ENCODE measurements at regions not wholly inside any gene's neighbourhood (a gene's known extent, or its start where the extent isn't known, plus 50 kb on each side); places are given as distances from the start of the nearest gene placed in this dataset.

GRCh38 chr5:108696951-108697715 is 50.6 kb upstream of the FER start:
- DNase-seq (ENCODE audit: low read depth in 2 of 2): no peak

GRCh38 chr5:108696407-108696806 is 51.3 kb upstream of the FER start:
- no peak for DNase-seq (ENCODE audit: low read depth in 2 of 2)

- no peak for DNase-seq (ENCODE audit: low read depth in 2 of 2)
These were observed 59.2 kb upstream of the FER start for GRCh38 chr5:108688485-108688884.

- no peak for DNase-seq (ENCODE audit: low read depth in 2 of 2)
These were observed 60.0 kb upstream of the FER start for GRCh38 chr5:108687595-108688200.

GRCh38 chr5:108686676-108687075 is 61.0 kb upstream of the FER start:
- no peak for DNase-seq (ENCODE audit: low read depth in 2 of 2)

GRCh38 chr5:108685448-108686216 is 62.1 kb upstream of the FER start:
- DNase-seq (ENCODE audit: low read depth in 2 of 2): peak in 1 of 2 donors; percentile 1

DNA sequence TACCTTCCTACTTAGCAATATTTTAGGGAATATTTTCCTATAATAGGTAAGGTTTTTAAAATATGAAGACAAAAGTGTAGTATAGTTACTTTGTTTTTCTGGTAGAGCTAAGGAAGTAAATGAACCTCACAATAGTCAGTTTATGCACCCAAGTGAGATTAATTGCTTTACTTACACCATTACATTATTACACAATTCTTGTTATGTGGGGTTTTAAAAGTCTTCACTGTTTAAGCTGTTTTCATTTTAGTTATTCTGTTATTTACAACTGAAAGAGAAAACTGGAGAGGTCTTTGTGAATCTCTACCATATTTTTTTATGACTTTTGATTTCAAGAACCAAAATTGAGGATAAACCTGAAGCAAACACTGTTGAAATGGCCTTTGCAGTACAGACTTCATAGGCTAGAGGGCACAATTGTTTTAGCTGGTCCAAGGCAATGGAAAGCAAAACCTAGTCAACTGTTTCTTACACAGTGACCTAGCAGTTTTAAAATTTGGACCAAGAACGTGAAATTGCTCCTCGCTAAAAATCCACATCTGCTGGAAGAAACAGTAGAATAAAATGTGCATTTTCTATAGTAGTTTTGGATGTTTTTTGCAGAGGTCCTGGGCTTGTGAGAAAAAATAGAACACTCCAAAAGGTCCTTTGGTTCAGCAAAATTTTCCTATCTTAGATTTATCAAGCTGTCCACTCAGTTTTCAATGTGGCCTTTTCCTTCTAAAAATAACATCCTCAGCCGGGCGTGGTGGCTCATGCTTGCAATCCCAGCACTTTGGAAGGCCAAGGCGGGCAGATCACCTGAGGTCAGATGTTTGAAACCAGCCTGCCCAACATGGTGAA is 66.4 kb upstream of the FER start:
- peak; percentile 75 to 79 for DNase-seq (ENCODE audit: low read depth in 2 of 2)

DNA sequence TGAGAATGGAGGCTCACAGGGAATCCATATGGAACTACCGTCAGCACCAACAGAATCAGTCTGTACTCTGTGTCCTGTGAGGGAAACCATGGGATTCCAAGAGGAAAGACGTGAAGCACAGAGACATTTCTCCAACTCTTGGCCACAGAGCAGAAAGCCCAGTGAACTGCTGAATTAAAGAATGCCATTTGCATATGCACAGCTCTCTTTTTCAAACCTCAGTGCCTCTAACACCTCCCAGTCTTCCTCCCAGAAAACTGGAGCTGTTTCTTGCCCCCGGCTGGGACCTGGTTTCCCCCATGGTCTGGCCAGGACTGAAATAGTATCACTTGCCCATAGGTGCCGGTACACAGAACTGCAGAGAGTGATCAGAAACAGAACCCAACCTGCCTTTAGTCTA is 69.6 kb upstream of the FER start:
- DNase-seq (ENCODE audit: low read depth in 2 of 2): no peak

DNA sequence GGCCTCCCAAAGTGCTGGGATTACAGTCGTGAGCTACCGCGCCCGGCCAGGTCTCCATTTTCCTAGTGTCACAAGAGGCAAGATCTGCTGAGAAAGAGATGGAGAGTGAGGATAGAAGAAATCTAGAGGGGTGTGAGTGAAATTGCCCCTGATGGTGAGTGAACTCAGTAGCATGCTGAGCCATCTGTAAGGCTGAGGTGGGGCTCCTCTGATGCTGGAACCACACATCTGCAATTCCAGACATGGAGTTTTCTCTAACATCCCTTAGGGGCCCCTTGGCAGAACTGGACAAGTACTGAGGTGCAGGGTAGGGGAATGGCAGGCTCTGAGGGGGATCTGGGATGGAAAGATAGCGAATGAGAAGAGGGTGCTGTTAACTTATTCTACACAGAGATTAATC is 72.0 kb upstream of the FER start:
- no peak for DNase-seq (ENCODE audit: low read depth in 2 of 2)

- DNase-seq (ENCODE audit: low read depth in 2 of 2): no peak
These were observed 75.1 kb upstream of the FER start for GRCh38 chr5:108672639-108673038.

DNA sequence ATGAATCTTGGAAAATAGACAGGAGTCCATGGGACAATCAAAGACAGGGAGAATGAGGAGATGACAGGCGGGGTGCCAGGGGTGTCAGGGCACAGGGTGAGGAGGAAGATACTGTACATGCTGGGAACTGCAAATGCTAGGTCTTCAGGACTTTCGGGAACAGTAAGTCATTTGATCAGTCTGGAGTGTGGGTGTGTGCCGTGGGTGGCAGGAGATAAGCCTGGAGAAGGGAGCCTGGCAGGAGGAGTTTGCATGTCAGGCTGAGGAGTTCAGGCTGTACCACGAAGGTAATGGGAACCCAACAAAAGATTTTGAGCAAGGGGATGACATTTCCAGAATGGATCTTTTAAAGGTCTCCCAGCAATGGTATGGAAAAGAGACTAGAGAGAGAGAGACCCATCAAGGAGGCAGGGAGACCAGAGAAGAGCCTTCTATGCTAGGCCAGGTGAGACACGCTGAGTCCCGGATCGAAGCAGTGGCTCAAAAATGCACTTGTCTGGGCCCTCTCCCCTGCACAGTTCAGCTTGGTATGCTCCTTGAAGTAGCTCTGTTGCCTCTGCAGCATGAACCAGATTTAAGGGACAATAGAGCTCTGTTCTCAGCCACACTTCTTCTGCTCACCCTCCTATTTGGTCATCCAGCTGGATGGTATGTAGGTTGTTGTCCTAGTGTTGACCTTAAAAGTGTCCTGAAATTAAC is 77.0 kb upstream of the FER start:
- DNase-seq (ENCODE audit: low read depth in 2 of 2): no peak

DNA sequence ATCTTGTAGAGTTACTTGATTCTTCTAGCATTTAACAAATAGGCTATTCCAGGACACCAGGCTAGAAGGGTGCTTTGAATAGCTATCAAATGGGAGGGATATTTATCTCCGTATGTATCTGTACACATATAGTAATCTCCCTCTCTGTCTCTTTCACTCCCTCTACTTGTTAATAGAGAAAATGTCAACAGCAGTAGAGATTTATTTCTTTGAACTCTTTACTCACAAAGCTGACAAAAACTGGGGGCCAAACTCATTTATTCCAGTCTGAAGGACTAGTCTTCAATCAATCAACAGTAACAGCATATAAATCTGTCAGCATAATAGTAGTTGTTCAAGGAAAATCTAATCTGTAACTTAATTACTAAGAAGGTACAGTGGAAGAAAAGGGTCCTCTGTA is 78.2 kb upstream of the FER start:
- no peak for DNase-seq (ENCODE audit: low read depth in 2 of 2)

GRCh38 chr5:108661590-108662219 is 86.0 kb upstream of the FER start:
- peak; percentile 26 to 81 for DNase-seq (ENCODE audit: low read depth in 2 of 2)

DNA sequence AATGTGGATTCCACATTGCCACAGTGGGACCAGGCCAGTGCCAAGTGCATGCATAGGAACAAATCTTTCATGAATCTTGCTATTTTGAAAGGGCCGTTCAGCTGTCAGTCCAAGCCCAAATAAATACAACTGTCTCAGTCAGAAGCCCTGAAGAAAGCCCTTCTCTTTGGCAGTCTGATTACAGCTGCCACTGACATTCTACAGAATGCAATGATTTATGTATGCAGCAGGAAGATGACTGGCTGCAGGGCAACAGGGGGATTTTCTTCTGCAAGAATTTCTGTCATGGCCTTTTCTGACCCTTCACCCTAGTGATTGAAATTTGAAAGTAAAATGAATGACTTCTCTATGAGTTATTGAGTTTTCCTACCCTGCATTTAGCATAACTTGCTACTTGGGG is 86.7 kb upstream of the FER start:
- peak in 1 of 2 donors; percentile 63 for DNase-seq (ENCODE audit: low read depth in 2 of 2)

- no peak for DNase-seq (ENCODE audit: low read depth in 2 of 2)
These were observed 87.4 kb upstream of the FER start for GRCh38 chr5:108660291-108660690.

GRCh38 chr5:108659531-108659930 is 88.2 kb upstream of the FER start:
- no peak for DNase-seq (ENCODE audit: low read depth in 2 of 2)

DNA sequence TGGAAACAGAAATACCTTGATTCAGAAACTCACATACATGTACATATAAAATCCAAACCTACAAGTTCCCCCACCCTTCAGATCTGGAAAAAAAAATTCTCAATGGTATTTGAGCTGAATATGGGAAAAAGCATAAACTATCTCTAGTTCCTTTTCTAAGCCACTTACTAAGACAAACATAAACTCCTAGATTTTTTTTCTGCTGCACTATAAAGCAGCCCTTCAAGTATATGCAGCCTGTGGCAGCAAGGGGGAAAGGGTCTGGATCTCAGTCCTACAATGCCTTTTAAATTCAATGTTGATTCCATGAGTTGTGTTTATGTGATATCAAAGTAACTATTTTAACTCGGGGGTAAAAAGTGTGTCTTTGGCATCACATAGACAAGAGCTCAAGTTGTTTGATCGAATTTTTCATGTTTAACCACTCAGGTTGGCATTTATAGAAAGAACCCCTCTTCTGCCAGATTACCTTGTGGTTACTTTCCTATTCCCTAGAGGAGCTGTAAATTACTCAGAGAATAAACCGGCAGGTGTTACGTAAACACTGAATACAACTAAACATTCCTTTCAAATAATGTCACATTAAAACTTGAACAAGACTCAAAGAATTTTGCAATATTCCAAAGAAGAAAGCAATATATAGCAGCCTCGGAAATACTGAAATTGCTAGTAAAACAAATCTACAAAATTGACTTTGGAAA is 91.8 kb upstream of the FER start:
- DNase-seq (ENCODE audit: low read depth in 2 of 2): peak in 1 of 2 donors; percentile 5

DNA sequence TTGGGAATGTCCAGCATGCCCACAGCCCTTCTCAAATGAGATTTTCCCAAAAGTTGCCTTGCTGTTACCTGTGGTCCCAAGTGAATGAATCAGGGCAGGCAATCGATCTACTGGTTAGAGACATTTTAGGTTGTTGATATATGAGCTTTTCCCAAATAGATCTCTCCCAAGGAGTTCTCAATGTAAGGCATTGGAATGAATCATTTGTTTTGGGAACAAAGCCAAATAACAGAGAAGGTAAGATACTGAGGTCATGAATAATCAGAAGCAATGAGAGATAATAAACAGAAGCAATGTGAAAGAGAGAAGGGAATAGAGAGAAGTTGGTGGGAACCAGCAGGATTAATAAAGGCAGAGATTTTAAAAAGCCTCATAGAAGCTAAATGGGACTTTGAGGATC is 93.6 kb upstream of the FER start:
- peak in 1 of 2 donors; percentile 44 for DNase-seq (ENCODE audit: low read depth in 2 of 2)

GRCh38 chr5:108653201-108653600 is 94.5 kb upstream of the FER start:
- DNase-seq (ENCODE audit: low read depth in 2 of 2): no peak

DNA sequence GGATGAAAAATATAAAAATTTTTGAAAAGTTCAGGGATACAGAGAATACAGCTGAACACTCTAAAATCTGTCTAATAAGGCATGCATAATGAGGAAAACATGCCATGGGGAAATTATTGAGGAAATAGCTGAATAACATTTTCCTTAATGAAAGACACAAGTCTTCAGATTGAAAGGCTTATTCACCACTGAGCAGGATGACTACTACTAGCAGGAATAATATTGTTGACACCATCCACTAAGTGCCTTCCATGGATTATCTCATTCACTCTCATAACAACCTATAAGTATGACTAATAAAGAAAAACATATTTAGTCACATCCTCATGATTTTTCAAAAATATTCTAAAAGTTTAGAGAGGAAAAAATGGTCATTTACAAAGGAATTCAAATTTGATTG is 96.7 kb upstream of the FER start:
- DNase-seq (ENCODE audit: low read depth in 2 of 2): peak; percentile 5 to 89

Measured in lung microvascular endothelial cell (primary cell).